Liver (tissue), 8 donors: ENCODE measurements at regions not wholly inside any gene's neighbourhood (a gene's known extent, or its start where the extent isn't known, plus 50 kb on each side); places are given as distances from the start of the nearest gene placed in this dataset.

Source experiments
- DNase-seq: peaks from one replicate; pipeline ENCODE4 v3.0.0-alpha.2; 2017; ENCODE audit warnings: low spot score
- H3K27ac ChIP-seq, 2 donors: one replicate each; pipeline ENCODE4 v1.7.0; 2013; ENCODE audit warnings: inconsistent platforms in 2 of 2, low read length in 2 of 2, control low read depth in 1 of 2, low read depth in 1 of 2, mild to moderate bottlenecking in 1 of 2
- H3K27me3 ChIP-seq, 4 donors: one replicate each; pipeline versions ENCODE4 v1.6.1 to v1.7.0; 2013; ENCODE audit warnings: low read length in 3 of 4, inconsistent platforms in 1 of 4, mild to moderate bottlenecking in 1 of 4, moderate library complexity in 1 of 4; ENCODE audit not compliant: control insufficient read depth in 4 of 4, insufficient read depth in 4 of 4
- H3K36me3 ChIP-seq, 4 donors: one replicate each; pipeline versions ENCODE4 v1.6.1 to v1.7.0; 2013; ENCODE audit warnings: low read length in 3 of 4, mild to moderate bottlenecking in 3 of 4, low read depth in 1 of 4, moderate library complexity in 1 of 4; ENCODE audit not compliant: control insufficient read depth in 4 of 4, insufficient read depth in 3 of 4
- H3K4me1 ChIP-seq, 4 donors: one replicate each; pipeline versions ENCODE4 v1.6.1 to v1.7.0; 2013; ENCODE audit warnings: low read length in 3 of 4, mild to moderate bottlenecking in 3 of 4, moderate library complexity in 1 of 4; ENCODE audit not compliant: control insufficient read depth in 4 of 4, insufficient read depth in 4 of 4
- H3K4me3 ChIP-seq, 3 donors: one replicate each; pipeline versions ENCODE4 v1.6.1 to v1.7.0; 2013; ENCODE audit warnings: low read length in 3 of 3, control low read depth in 1 of 3, low read depth in 1 of 3, mild to moderate bottlenecking in 1 of 3
- H3K9ac ChIP-seq, 2 donors: one replicate each; pipeline ENCODE4 v1.7.0; 2013; ENCODE audit warnings: low read length in 2 of 2, mild to moderate bottlenecking in 2 of 2, moderate library complexity in 2 of 2, control low read depth in 1 of 2, low read depth in 1 of 2
- H3K9me3 ChIP-seq, 4 donors: one replicate each; pipeline versions ENCODE4 v1.6.1 to v1.7.0; 2013; ENCODE audit warnings: low read length in 3 of 4; ENCODE audit not compliant: control insufficient read depth in 4 of 4
- ATF3 ChIP-seq: IDR thresholded peaks from 2 replicates; pipeline ENCODE4 v1.6.1; 2016; ENCODE audit warnings: antibody characterized with exemption
- CTCF ChIP-seq: fragments of 150-350 bp; IDR thresholded peaks from 2 replicates; pipeline ENCODE4 v1.5.1; 2017; ENCODE audit warnings: improper control_type of control experiment, low read depth, low read length; ENCODE audit not compliant: missing input control
- EGR1 ChIP-seq, 2 donors: IDR thresholded peaks; 2 replicates each; pipeline ENCODE4 v1.6.1; 2016 to 2018; ENCODE audit warnings: antibody characterized with exemption in 2 of 2, low read depth in 2 of 2
- FOXA1 ChIP-seq: IDR thresholded peaks from 2 replicates; pipeline ENCODE4 v1.6.1; 2016; ENCODE audit warnings: antibody characterized with exemption
- FOXA2 ChIP-seq: IDR thresholded peaks from 2 replicates; pipeline ENCODE4 v1.6.1; 2016; ENCODE audit warnings: antibody characterized with exemption
- GABPA ChIP-seq, 2 donors: IDR thresholded peaks in 1 of 2; conservative IDR thresholded peaks in 1 of 2; 2 replicates each; pipeline ENCODE4 v1.6.1; 2016; ENCODE audit warnings: antibody characterized with exemption in 2 of 2, mild to moderate bottlenecking in 1 of 2, moderate library complexity in 1 of 2
- HNF4A ChIP-seq, 2 donors: conservative IDR thresholded peaks; 2 replicates each; pipeline ENCODE4 v1.6.1; 2016; ENCODE audit warnings: antibody characterized with exemption in 2 of 2, mild to moderate bottlenecking in 2 of 2
- HNF4G ChIP-seq: IDR thresholded peaks from 2 replicates; pipeline ENCODE4 v1.6.1; 2016; ENCODE audit warnings: antibody characterized with exemption
- JUND ChIP-seq, 2 donors: IDR thresholded peaks; 2 replicates each; pipeline ENCODE4 v1.6.1; 2016; ENCODE audit warnings: antibody characterized with exemption in 2 of 2
- MAX ChIP-seq: IDR thresholded peaks from 2 replicates; pipeline ENCODE4 v1.6.1; 2016; ENCODE audit warnings: antibody characterized with exemption
- NR2F2 ChIP-seq: IDR thresholded peaks from 2 replicates; pipeline ENCODE4 v1.6.1; 2016; ENCODE audit warnings: antibody characterized with exemption
- RAD21 ChIP-seq, 2 donors: IDR thresholded peaks; 2 replicates each; pipeline ENCODE4 v1.6.1; 2016; ENCODE audit warnings: antibody characterized with exemption in 2 of 2, mild to moderate bottlenecking in 2 of 2
- RXRA ChIP-seq, 2 donors: IDR thresholded peaks; 2 replicates each; pipeline ENCODE4 v1.6.1; 2017 to 2018; ENCODE audit warnings: antibody characterized with exemption in 2 of 2, mild to moderate bottlenecking in 1 of 2
- SP1 ChIP-seq: IDR thresholded peaks from 2 replicates; pipeline ENCODE4 v1.6.1; 2018; ENCODE audit warnings: antibody characterized with exemption, mild to moderate bottlenecking
- TAF1 ChIP-seq: conservative IDR thresholded peaks from 2 replicates; pipeline ENCODE4 v1.6.1; 2016; ENCODE audit warnings: antibody characterized with exemption, mild to moderate bottlenecking
- YY1 ChIP-seq: IDR thresholded peaks from 2 replicates; pipeline ENCODE4 v1.6.1; 2016; ENCODE audit warnings: antibody characterized with exemption, mild to moderate bottlenecking
- ZBTB33 ChIP-seq: IDR thresholded peaks from 2 replicates; pipeline ENCODE4 v1.6.1; 2016; ENCODE audit warnings: antibody characterized with exemption
- WGBS: extraction: QIAGEN DNeasy Blood & Tissue Kit; methylation state at CpG from one replicate; pipeline ENCODE4 v1.1.7; 2013; 5-methylcytosine and 5-hydroxymethylcytosine counted together
- TF ChIP-seq, protein P1 (sequence below): IDR thresholded peaks from 2 replicates; pipeline ENCODE4 v1.6.1; 2016; ENCODE audit warnings: antibody characterized with exemption, mild to moderate bottlenecking
- donor health status: healthy.
- donor health status: healthy.
- donor health status: healthy.
- donor health status: healthy.
- donor health status: healthy.

DNA sequence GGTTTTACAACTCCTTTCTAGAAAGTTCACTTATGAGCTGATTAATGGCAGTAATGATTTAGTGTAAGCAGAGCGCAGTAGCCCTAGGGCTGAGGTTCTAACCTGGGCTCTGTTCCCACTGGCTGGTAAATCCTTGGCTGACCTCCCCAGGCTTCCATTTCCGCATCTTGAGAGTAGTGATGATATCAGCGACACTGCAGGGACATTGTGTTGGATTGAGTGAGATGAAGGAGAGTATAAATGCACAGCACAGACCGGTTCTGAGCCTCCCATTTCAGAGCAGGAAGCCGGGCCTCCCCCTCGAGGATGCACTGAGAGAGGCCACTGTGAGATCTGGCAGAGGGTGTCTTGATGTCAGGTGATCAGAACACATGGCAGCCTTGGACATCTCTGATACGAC lies 477.2 kb upstream of the SULF2 start (continued):
- TF ChIP-seq FOXA2, result no peak

- no peak for DNase-seq
- 86% methylated on average over 6 of the region's 6 CpGs for WGBS
- H3K9ac ChIP-seq, result no peak overlapping the region
- H3K27ac ChIP-seq, result no peak overlapping the region
- TF ChIP-seq JUND (IDR thresholded peaks at IDR 0.05), result no peak
- H3K4me1 ChIP-seq, result no peaks in the 10 kb centered on the region
- H3K27me3 ChIP-seq, result no peaks in the 10 kb centered on the region
- peaks cover 0 to 2% (median 0%) of the 10 kb centered on the region in 4 donors for H3K9me3 ChIP-seq
- H3K36me3 ChIP-seq, result no peaks in the 10 kb centered on the region
- H3K4me3 ChIP-seq, result no peak overlapping the region
These were observed 476.2 kb upstream of the SULF2 start for GRCh38 chr20:48261398-48261910.

DNA sequence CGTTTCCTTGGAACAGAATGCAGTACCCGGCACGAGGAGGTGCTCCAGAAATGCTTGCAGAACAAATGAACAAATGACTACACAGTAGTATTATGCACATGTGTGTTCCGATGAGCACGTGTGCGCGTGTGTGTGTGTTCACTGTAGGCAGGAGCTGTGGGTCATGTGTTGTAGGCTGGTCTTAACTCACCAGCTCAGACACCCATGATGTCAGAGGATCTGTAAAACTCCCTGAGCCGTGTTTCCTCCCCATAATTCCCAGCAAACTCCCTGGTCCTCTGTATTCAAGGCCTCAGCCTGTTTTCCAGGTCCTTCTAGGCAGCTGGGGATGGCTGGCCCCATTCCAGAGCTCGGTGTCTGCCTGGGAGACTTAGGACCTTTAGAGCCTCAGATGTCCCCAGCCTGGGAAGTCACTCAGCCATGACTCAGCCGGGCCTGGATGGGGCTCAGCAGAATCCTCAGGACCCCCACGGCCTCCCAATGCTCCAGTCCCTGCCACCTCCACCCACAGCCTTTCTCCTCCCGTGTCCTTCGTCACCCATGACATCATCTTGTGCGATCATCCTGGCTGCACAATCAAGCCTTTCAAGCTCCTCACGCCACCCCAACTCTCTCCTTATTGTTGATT lies 475.0 kb upstream of the SULF2 start:
- no peak overlapping the region for H3K4me3 ChIP-seq
- no peaks in the 10 kb centered on the region for H3K36me3 ChIP-seq
- WGBS, result 80% methylated on average over 15 of the region's 15 CpGs
- TF ChIP-seq TAF1 (no peak), MAX (no peak), SP1 (no peak), JUND (IDR thresholded peaks at IDR 0.05) (no peak), FOXA2 (no peak), HNF4A (conservative IDR thresholded peaks at IDR 0.05) (no peak), GABPA (IDR thresholded peaks at IDR 0.05 in 1 of 2, conservative IDR thresholded peaks at IDR 0.05 in 1 of 2) (no peak), RXRA (IDR thresholded peaks at IDR 0.05) (no peak), FOXA1 (no peak), ATF3 (no peak), ZBTB33 (no peak), HNF4G (no peak), EGR1 (IDR thresholded peaks at IDR 0.05; ENCODE audit: low read depth in 2 of 2) (no peak), RAD21 (IDR thresholded peaks at IDR 0.05) (no peak), CTCF (no peak), YY1 (no peak), NR2F2 (no peak)
- TF ChIP-seq, protein P1, sequence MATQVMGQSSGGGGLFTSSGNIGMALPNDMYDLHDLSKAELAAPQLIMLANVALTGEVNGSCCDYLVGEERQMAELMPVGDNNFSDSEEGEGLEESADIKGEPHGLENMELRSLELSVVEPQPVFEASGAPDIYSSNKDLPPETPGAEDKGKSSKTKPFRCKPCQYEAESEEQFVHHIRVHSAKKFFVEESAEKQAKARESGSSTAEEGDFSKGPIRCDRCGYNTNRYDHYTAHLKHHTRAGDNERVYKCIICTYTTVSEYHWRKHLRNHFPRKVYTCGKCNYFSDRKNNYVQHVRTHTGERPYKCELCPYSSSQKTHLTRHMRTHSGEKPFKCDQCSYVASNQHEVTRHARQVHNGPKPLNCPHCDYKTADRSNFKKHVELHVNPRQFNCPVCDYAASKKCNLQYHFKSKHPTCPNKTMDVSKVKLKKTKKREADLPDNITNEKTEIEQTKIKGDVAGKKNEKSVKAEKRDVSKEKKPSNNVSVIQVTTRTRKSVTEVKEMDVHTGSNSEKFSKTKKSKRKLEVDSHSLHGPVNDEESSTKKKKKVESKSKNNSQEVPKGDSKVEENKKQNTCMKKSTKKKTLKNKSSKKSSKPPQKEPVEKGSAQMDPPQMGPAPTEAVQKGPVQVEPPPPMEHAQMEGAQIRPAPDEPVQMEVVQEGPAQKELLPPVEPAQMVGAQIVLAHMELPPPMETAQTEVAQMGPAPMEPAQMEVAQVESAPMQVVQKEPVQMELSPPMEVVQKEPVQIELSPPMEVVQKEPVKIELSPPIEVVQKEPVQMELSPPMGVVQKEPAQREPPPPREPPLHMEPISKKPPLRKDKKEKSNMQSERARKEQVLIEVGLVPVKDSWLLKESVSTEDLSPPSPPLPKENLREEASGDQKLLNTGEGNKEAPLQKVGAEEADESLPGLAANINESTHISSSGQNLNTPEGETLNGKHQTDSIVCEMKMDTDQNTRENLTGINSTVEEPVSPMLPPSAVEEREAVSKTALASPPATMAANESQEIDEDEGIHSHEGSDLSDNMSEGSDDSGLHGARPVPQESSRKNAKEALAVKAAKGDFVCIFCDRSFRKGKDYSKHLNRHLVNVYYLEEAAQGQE, result no peak
- no peak overlapping the region for H3K9ac ChIP-seq
- DNase-seq, result no peak
- no peak overlapping the region for H3K27ac ChIP-seq
- peaks cover 0 to 2% (median 0%) of the 10 kb centered on the region in 4 donors for H3K9me3 ChIP-seq
- H3K27me3 ChIP-seq, result no peaks in the 10 kb centered on the region
- H3K4me1 ChIP-seq, result no peaks in the 10 kb centered on the region
